Ovary (tissue), 7 donors: ENCODE measurements at regions not wholly inside any gene's neighbourhood (a gene's known extent, or its start where the extent isn't known, plus 50 kb on each side); places are given as distances from the start of the nearest gene placed in this dataset. TPM values are rescaled to one million over a fixed set of nuclear protein-coding genes. Genes with fewer than 3 reads are reported as not detected.

Experiments
- DNase-seq, 5 donors: peaks; one replicate each; pipeline ENCODE4 v3.0.0-alpha.2; 2019 to 2020
- H3K27ac ChIP-seq, 2 donors: fragments of 200-600 bp; one replicate each; pipeline versions ENCODE4 v1.5.1 to v1.8.0; 2019 to 2022
- H3K27me3 ChIP-seq: fragments of 200-600 bp; one replicate; pipeline ENCODE4 v1.8.0; 2022
- H3K36me3 ChIP-seq: fragments of 200-600 bp; sonication (generic); one replicate; pipeline ENCODE4 v1.5.1; 2019
- H3K4me1 ChIP-seq: one replicate; pipeline ENCODE4 v1.8.1; 2013; ENCODE audit warnings: mild to moderate bottlenecking, moderate library complexity; ENCODE audit not compliant: insufficient read depth
- H3K4me3 ChIP-seq: fragments of 200-600 bp; sonication (generic); one replicate; pipeline ENCODE4 v1.5.1; 2017
- H3K9me3 ChIP-seq, 2 donors: fragments of 200-600 bp in 1 of 2; sonication (generic) in 1 of 2; one replicate each; pipeline versions ENCODE4 v1.5.1 to v1.8.1; 2013 to 2019; ENCODE audit warnings: mild to moderate bottlenecking in 1 of 2, moderate library complexity in 1 of 2
- CTCF ChIP-seq, 3 donors: fragments of 450-650 bp in 2 of 3; fragments of 200-600 bp in 1 of 3; IDR thresholded peaks; one replicate each; pipeline versions ENCODE4 v1.5.1 to v1.8.0; 2016 to 2022; ENCODE audit warnings: antibody characterized with exemption in 3 of 3, mild to moderate bottlenecking in 1 of 3
- EP300 ChIP-seq: sonication (generic); formaldehyde crosslinking; IDR thresholded peaks from one replicate; pipeline ENCODE4 v1.6.1; 2017; ENCODE audit warnings: antibody characterized with exemption
- POLR2A ChIP-seq: fragments of 450-650 bp; IDR thresholded peaks from one replicate; pipeline ENCODE4 v1.6.1; 2017; ENCODE audit warnings: antibody characterized with exemption, mild to moderate bottlenecking, moderate library complexity
- WGBS, 3 donors: extraction: QIAGEN DNeasy Blood & Tissue Kit in 1 of 3; methylation state at CpG; one replicate each; pipeline versions ENCODE4 v1.1.5 to v1.1.7; 2013 to 2017; 5-methylcytosine and 5-hydroxymethylcytosine counted together
- intact Hi-C, 4 donors: fragments of 100-400 bp; cut with DNase I; formaldehyde crosslinking; loops; one replicate each; pipeline versions ENCODE4 v1.11.0 to v1.15.1; 2022 to 2023
- small RNA-seq: library from RNA; depleted of rRNA; stranded (forward); fragments of <200 nt; gene quantifications from one replicate; pipeline ENCODE3, GENCODE V24; 2016
- donor health status: DM: no; HTN: no; CAD: no; lungs with moderate emphysema.
- donor health status: DM: no; HTN: no; CAD: no.
- donor health status: Bipolar disorder and iron deficiency.
- donor health status: DM: no; HTN: no; CAD: no.
- donor health status: DM: yes; HTN: yes; CAD: no.

GRCh38 chr1:101745551-101746270 lies 251.0 kb downstream of the OLFM3 start:
- 46 to 55% (median 54%) methylated on average over 2 of the region's 2 CpGs for WGBS, 3 donors

GRCh38 chr1:101748077-101748476 lies 248.6 kb downstream of the OLFM3 start:
- 78 to 87% (median 83%) methylated on average over 2 of the region's 2 CpGs for WGBS, 3 donors
- Histone ChIP-seq H3K36me3 (no peaks in the 10 kb centered on the region), H3K4me3 (no peak overlapping the region), H3K27ac (no peak overlapping the region), H3K27me3 (no peaks in the 10 kb centered on the region), H3K9me3 (no peaks in the 10 kb centered on the region), H3K4me1 (no peaks in the 10 kb centered on the region)
- no peak for DNase-seq
- intact Hi-C loops, result no loop called here
- TF ChIP-seq EP300 (no peak), CTCF (IDR thresholded peaks at IDR 0.05) (no peak), POLR2A (no peak)

More at GRCh38 chr1:101745551-101746270, 251.0 kb downstream of the OLFM3 start:
- H3K27me3 ChIP-seq, result no peaks in the 10 kb centered on the region
- TF ChIP-seq POLR2A, result no peak
- H3K9me3 ChIP-seq, result no peaks in the 10 kb centered on the region
- H3K4me1 ChIP-seq, result no peaks in the 10 kb centered on the region
- H3K36me3 ChIP-seq, result no peaks in the 10 kb centered on the region
- intact Hi-C loops, result no loop called here
- no peak for DNase-seq
- no peak overlapping the region for H3K27ac ChIP-seq
- H3K4me3 ChIP-seq, result no peak overlapping the region

Small RNA genes lying in the stretch of these regions (small RNA-seq; reads per million reads assigned to genes)
- gene RNU6-965P, result not detected
